SK-N-MC (cell line): ENCODE measurements at regions not wholly inside any gene's neighbourhood (a gene's known extent, or its start where the extent isn't known, plus 50 kb on each side); places are given as distances from the start of the nearest gene placed in this dataset.

Source experiments
- DNase-seq: peaks from one replicate; pipeline ENCODE4 v3.0.0-alpha.2; 2011; ENCODE audit warnings: low read depth, low spot score
- H3K27ac ChIP-seq: fragments of 200-600 bp; sonication (generic); 2 replicates; pipeline ENCODE4 v1.5.1; 2016; ENCODE audit warnings: mixed run types
- H3K36me3 ChIP-seq: fragments of 200-600 bp; sonication (generic); 2 replicates; pipeline ENCODE4 v1.6.1; 2017; ENCODE audit warnings: antibody characterized with exemption, low read length, mixed read lengths; ENCODE audit not compliant: insufficient read depth
- H3K4me3 ChIP-seq: fragments of 200-600 bp; sonication (generic); 2 replicates; pipeline ENCODE4 v1.5.1; 2016
- H3K9ac ChIP-seq: fragments of 200-600 bp; sonication (generic); 2 replicates; pipeline ENCODE4 v1.8.0; 2017; ENCODE audit warnings: mixed run types, mixed read lengths; ENCODE audit not compliant: insufficient read length
- H3K9me3 ChIP-seq: fragments of 200-600 bp; sonication (generic); 2 replicates; pipeline ENCODE4 v1.6.1; 2017; ENCODE audit warnings: low read depth, mild to moderate bottlenecking, antibody characterized with exemption, low read length, moderate library complexity, mixed read lengths
- EZH2 ChIP-seq: fragments of 200-600 bp; sonication (generic); IDR thresholded peaks from one replicate; pipeline ENCODE4 v1.6.1; 2017; ENCODE audit warnings: antibody characterized with exemption
- FOXP2 ChIP-seq: optimal IDR thresholded peaks from 2 replicates; pipeline ENCODE3; 2011; ENCODE audit warnings: mild to moderate bottlenecking, moderate library complexity; ENCODE audit not compliant: insufficient read depth; ENCODE audit errors: extremely low read length, control extremely low read depth
- POLR2AphosphoS5 ChIP-seq: IDR thresholded peaks from 2 replicates; pipeline ENCODE4 v1.6.1; 2012; ENCODE audit warnings: mild to moderate bottlenecking, low read depth, low read length, borderline replicate concordance

DNA sequence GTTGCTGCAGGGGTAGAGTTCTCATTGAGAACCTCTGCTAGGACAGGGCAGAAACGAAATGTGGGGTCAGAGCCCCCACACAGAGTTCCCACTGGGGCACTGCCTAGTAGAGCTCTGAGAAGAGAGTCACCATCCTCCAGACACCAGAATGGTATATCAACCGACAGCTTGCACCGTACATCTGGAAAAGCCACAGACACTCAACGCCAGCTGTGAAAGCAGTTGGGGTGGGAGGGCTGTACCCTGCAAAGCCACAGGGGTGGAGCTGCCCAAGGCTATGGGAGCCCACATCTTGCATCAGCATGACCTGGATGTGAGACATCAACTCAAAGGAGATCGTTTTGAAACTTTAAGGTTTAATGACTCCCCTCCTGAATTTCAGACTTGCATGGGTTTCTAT, 284.0 kb upstream of the DEPDC1 start:
- no peaks in the 10 kb centered on the region for H3K9me3 ChIP-seq
- DNase-seq: no peak
- no peaks in the 10 kb centered on the region for H3K36me3 ChIP-seq
- no peak overlapping the region for H3K27ac ChIP-seq
- TF ChIP-seq FOXP2 (no peak), EZH2 (no peak), POLR2AphosphoS5 (no peak)
- H3K4me3 ChIP-seq: no peak overlapping the region
- H3K9ac ChIP-seq: no peak overlapping the region

DNA sequence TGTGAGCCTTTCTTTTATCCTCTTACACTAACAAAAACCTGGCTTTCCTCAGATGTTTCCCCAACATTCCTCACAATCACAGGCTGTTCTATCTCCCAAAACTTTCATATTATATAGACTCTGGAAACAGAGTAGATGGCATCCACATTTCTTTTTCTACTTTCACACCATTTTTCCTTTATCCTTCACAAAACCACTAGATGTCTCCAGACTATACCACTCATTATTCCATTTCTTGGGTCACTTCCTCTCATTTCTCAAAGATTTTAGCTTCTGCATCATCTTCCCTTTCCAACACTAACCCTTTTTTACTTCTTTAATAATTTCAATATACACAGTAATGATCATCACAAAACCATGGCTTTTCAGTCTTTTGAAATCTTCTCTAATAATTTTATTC, 286.0 kb upstream of the DEPDC1 start:
- Histone ChIP-seq H3K4me3 (no peak overlapping the region), H3K36me3 (no peaks in the 10 kb centered on the region), H3K9ac (no peak overlapping the region), H3K9me3 (no peaks in the 10 kb centered on the region), H3K27ac (no peak overlapping the region)
- TF ChIP-seq FOXP2: no peak
- no peak for TF ChIP-seq POLR2AphosphoS5
- no peak for TF ChIP-seq EZH2
- DNase-seq: no peak

DNA sequence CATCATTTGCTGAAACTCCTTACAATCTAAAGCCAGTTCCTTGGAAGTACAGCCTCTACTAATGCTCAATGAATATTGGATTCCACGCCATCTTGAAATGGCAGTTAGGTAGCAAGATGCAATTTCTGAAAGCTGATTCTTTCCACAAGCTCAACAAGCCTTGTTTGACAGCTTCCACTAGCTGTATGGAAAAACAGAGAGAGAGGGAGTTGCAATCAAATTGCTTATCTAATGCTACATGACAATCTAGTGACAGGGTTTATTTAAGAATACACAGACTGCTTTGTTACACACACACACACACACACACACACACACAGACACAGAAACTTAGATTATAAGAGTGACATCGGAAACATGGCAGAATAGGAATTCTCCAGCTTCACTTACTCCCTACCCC, 288.4 kb upstream of the DEPDC1 start:
- no peak overlapping the region for H3K9ac ChIP-seq
- H3K36me3 ChIP-seq: no peaks in the 10 kb centered on the region
- TF ChIP-seq POLR2AphosphoS5 (no peak), FOXP2 (no peak), EZH2 (no peak)
- DNase-seq: no peak
- no peak overlapping the region for H3K4me3 ChIP-seq
- no peaks in the 10 kb centered on the region for H3K9me3 ChIP-seq
- no peak overlapping the region for H3K27ac ChIP-seq

DNA sequence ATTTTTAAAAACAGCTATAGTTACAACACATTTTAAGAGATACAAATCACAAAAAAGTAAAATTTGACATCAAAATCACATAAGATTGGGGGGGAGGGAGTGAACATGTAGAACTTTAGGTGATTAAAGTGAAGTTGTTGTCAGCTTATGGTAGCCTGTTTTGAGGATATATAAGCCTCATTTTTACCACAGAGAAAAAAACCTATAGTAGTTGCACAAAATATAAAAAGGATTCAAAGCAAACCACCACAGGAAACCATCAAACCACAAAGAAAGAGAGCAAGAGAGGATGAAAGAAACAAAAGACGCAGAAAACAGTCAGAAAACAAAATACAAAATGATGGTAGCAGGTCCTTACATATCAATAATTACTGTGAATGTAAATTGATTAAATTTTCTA, 291.9 kb upstream of the DEPDC1 start:
- H3K9me3 ChIP-seq: no peaks in the 10 kb centered on the region

DNA sequence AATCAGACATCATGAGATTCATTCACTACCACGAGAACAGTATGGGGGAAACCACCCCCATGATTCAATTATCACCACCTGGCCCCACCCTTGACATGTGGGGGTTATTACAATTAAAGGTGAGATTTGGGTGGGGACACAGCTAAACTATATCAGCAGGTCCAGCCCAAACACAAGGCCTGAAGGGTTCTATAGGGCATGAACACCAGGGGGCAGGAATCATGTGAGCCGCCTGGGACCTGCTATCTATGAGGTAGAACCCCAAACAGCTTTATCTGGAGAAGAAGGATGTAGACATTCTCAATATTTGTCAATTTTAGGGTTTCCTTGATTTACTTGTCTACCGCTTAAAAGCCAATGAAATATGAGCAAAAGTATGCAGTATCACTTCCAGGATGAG, 294.9 kb upstream of the DEPDC1 start:
- Histone ChIP-seq H3K9ac (no peak overlapping the region), H3K4me3 (no peak overlapping the region), H3K36me3 (no peaks in the 10 kb centered on the region), H3K27ac (no peak overlapping the region), H3K9me3 (no peaks in the 10 kb centered on the region)
- TF ChIP-seq POLR2AphosphoS5 (no peak), FOXP2 (no peak), EZH2 (no peak)
- DNase-seq: no peak

More for the DNA sequence above, 291.9 kb upstream of the DEPDC1 start:
- no peak for DNase-seq
- Histone ChIP-seq H3K4me3 (no peak overlapping the region), H3K36me3 (no peaks in the 10 kb centered on the region), H3K9ac (no peak overlapping the region), H3K27ac (no peak overlapping the region)
- no peak for TF ChIP-seq FOXP2
- no peak for TF ChIP-seq POLR2AphosphoS5
- no peak for TF ChIP-seq EZH2

DNA sequence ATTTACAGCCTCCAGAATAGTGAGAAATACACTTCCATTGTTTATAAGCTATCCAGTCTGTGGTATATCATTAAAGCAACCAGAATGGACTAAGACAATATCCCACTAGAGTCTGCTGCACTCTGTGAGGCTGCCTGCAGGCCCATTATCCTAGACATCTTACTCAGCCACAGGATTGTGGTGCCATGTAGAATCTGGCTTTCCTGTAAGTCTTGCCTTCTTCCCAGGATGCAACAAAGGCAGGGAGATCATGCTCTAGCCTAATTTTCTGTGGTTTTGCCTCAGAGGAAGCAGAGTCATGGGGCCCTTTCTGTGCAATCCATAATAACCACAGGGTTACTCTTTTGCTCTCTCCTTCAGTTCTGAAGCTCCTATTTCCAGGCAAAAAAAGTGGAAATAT, 299.1 kb upstream of the DEPDC1 start:
- TF ChIP-seq EZH2: no peak
- TF ChIP-seq FOXP2: no peak
- no peak for TF ChIP-seq POLR2AphosphoS5
- Histone ChIP-seq H3K4me3 (no peak overlapping the region), H3K36me3 (no peaks in the 10 kb centered on the region), H3K9ac (no peak overlapping the region), H3K9me3 (no peaks in the 10 kb centered on the region), H3K27ac (no peak overlapping the region)
- no peak for DNase-seq

DNA sequence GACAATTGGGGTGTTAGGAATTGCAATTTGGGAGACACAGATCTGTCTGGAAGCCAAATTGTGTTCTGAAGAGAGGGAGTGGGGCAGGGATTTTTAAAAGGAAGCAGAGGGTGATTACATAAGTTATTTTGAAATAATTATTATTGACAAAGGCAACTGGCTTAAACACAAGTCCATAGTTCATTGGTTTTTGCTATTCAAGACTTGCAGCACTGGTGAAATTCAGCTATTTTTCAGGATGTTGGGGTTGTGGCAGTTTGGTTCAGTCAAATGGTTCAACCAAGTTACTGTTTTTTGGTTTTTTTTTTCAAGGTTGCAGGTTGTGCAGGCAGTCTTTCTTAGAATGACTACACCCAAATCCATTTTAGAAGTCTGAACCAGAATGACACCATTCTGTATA, 300.0 kb upstream of the DEPDC1 start:
- no peak for DNase-seq
- Histone ChIP-seq H3K9ac (no peak overlapping the region), H3K36me3 (no peaks in the 10 kb centered on the region), H3K4me3 (no peak overlapping the region), H3K9me3 (no peaks in the 10 kb centered on the region), H3K27ac (no peak overlapping the region)
- TF ChIP-seq EZH2: no peak
- no peak for TF ChIP-seq FOXP2

DNA sequence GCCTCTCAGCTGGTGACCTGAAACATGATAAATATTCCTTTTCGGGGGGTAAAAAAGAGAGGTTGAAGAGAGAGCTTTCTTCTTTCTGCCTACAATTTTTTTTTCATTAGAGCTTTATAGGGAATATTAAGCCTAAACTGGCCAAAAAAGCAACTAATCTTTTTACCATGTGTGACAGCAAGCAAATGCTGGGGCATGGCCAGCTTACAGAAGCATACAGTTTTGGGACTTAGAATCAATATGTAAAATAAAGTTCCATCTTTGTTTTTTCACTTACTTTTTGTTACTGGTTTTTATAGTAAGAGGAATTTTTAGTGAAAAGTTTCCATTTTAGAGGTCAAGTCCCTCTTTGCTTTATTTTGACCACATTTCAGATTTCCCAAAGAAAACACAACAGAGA, 301.2 kb upstream of the DEPDC1 start:
- H3K9me3 ChIP-seq: no peaks in the 10 kb centered on the region
- TF ChIP-seq EZH2: no peak
- no peak for TF ChIP-seq POLR2AphosphoS5
- no peak for TF ChIP-seq FOXP2
- no peaks in the 10 kb centered on the region for H3K36me3 ChIP-seq
- H3K27ac ChIP-seq: no peak overlapping the region
- H3K9ac ChIP-seq: no peak overlapping the region
- no peak for DNase-seq
- no peak overlapping the region for H3K4me3 ChIP-seq

DNA sequence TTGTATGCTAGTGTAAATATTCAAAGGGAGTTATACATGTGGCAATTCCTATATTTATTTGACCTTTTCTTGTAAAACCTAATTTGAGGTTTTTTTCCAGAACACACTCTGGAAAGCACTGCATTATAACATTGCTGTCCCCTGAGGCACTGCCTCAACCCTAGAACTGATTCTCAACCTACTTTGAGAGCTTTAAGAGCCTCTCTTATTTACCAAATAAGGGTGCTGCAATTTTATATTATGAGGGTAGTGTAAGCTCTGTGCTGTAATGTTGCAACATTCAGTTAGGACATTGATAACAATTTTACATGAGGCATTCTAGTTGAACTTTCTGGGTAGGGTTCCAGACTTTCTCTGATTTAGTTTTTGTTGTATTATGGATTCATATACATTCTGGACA, 302.2 kb upstream of the DEPDC1 start:
- Histone ChIP-seq H3K9ac (no peak overlapping the region), H3K36me3 (no peaks in the 10 kb centered on the region), H3K4me3 (no peak overlapping the region), H3K27ac (no peak overlapping the region), H3K9me3 (no peaks in the 10 kb centered on the region)
- no peak for DNase-seq
- TF ChIP-seq FOXP2 (no peak), EZH2 (no peak), POLR2AphosphoS5 (no peak)

DNA sequence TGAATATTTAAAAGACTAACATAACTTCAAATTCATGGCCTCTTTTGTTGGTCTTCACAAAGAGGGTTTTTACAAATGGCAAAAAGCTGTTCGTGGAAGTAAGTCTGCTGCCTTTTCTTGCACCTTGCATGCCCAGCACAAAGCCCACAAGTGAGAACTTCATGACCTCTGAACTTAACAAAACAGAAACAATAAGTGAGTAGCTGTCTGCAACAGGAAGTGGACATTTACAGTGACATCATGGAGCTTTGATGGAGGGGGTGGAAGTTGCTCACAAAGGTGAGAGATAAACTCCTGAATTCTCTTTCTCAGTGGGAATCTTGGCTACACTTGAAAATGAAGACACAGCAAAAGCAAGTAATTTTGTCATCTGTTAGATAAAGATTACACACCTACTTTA, 303.3 kb upstream of the DEPDC1 start:
- Histone ChIP-seq H3K4me3 (no peak overlapping the region), H3K27ac (no peak overlapping the region), H3K9me3 (no peaks in the 10 kb centered on the region), H3K36me3 (no peaks in the 10 kb centered on the region), H3K9ac (no peak overlapping the region)
- no peak for DNase-seq
- TF ChIP-seq EZH2 (no peak), FOXP2 (no peak), POLR2AphosphoS5 (no peak)
